HG02870 (cell line): ENCODE measurements at regions not wholly inside any gene's neighbourhood (a gene's known extent, or its start where the extent isn't known, plus 50 kb on each side); places are given as distances from the start of the nearest gene placed in this dataset.
A peak's percentile ranks its signal among the peaks of the same experiment; 100 is the strongest.

ENCODE experiments used
- ATAC-seq: cut with Tn5 transposase; IDR thresholded peaks from one replicate; pipeline ENCODE4 v1.9.1; 2021; ENCODE audit warnings: mild to moderate bottlenecking, moderate library complexity; ENCODE audit not compliant: unreplicated experiment

- no peak for ATAC-seq
Observed at GRCh38 chr13:22049384-22049783, 378.5 kb downstream of the FGF9 start.

GRCh38 chr13:22050951-22051563, 380.2 kb downstream of the FGF9 start:
- ATAC-seq, result no peak

GRCh38 chr13:22053053-22053452, 382.2 kb downstream of the FGF9 start:
- ATAC-seq, result no peak

- ATAC-seq, result no peak
Observed at GRCh38 chr13:22055259-22055658, 384.4 kb downstream of the FGF9 start.

GRCh38 chr13:22060187-22060586, 389.3 kb downstream of the FGF9 start:
- ATAC-seq, result no peak

GRCh38 chr13:22061371-22061805, 390.5 kb downstream of the FGF9 start:
- peak; percentile 30 for ATAC-seq

- ATAC-seq, result peak; percentile 60
Observed at GRCh38 chr13:22061806-22062391, 391.0 kb downstream of the FGF9 start.

- no peak for ATAC-seq
Observed at GRCh38 chr13:22062478-22063205, 391.8 kb downstream of the FGF9 start.

GRCh38 chr13:22063416-22064124, 392.7 kb downstream of the FGF9 start:
- ATAC-seq, result no peak

GRCh38 chr13:22064854-22065620, 394.2 kb downstream of the FGF9 start:
- ATAC-seq, result no peak

- ATAC-seq, result peak; percentile 72
Observed at GRCh38 chr13:22073718-22074117, 402.8 kb downstream of the FGF9 start.

- no peak for ATAC-seq
Observed at GRCh38 chr13:22074403-22074802, 403.5 kb downstream of the FGF9 start.

- ATAC-seq, result no peak
Observed at GRCh38 chr13:22076658-22077057, 405.8 kb downstream of the FGF9 start.

GRCh38 chr13:22077205-22077683, 406.4 kb downstream of the FGF9 start:
- no peak for ATAC-seq

GRCh38 chr13:22077764-22078163, 406.9 kb downstream of the FGF9 start:
- ATAC-seq, result no peak

- no peak for ATAC-seq
Observed at GRCh38 chr13:22079961-22080360, 409.1 kb downstream of the FGF9 start.

GRCh38 chr13:22080832-22081231, 410.0 kb downstream of the FGF9 start:
- no peak for ATAC-seq

- ATAC-seq, result no peak
Observed at GRCh38 chr13:22081430-22081829, 410.6 kb downstream of the FGF9 start.

GRCh38 chr13:22082030-22082429, 411.2 kb downstream of the FGF9 start:
- ATAC-seq, result no peak

- ATAC-seq, result no peak
Observed at GRCh38 chr13:22082437-22083100, 411.7 kb downstream of the FGF9 start.
